Hematopoietic multipotent progenitor cell treated with erythropoietin and hydrocortisone succinate and interleukin-3 and kit ligand, for 8 days (in vitro differentiated cells): ENCODE measurements at regions not wholly inside any gene's neighbourhood (a gene's known extent, or its start where the extent isn't known, plus 50 kb on each side); places are given as distances from the start of the nearest gene placed in this dataset.
"Not testable (repeated sequence)": the region's sequence is repeated elsewhere in the genome, so short reads cannot be mapped to it uniquely, and the experiment has no call there.

ENCODE experiments used
- DNase-seq: peaks from one replicate; pipeline ENCODE4 v3.0.0-alpha.2; 2015

- DNase-seq = not testable (repeated sequence)
These were observed 102.6 kb upstream of the OTOS start for GRCh38 chr2:240243049-240243448.

DNA sequence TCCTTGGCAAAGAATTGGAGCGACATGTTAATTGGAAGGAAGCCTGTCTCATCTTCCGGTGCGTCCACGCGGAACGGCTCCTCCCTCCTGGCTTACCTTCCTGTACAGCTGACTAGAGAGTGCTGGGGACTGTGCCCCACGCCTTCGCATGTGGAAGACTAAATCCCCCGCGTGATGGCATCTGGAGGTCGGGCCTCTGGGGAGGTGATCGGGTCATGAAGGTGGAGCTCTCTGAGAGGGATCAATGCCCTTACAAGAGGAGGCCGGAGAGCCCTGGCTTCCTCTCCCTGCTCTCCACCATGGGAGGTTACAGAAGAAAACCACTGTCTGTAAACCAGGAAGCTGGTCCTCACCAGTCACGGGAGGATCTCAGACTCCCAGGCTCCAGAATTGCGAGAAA, 104.1 kb upstream of the OTOS start:
- no peak for DNase-seq

GRCh38 chr2:240245184-240245583, 104.7 kb upstream of the OTOS start:
- no peak for DNase-seq

GRCh38 chr2:240245706-240246105, 105.2 kb upstream of the OTOS start:
- DNase-seq = no peak

GRCh38 chr2:240246173-240246820, 105.8 kb upstream of the OTOS start:
- no peak for DNase-seq

DNA sequence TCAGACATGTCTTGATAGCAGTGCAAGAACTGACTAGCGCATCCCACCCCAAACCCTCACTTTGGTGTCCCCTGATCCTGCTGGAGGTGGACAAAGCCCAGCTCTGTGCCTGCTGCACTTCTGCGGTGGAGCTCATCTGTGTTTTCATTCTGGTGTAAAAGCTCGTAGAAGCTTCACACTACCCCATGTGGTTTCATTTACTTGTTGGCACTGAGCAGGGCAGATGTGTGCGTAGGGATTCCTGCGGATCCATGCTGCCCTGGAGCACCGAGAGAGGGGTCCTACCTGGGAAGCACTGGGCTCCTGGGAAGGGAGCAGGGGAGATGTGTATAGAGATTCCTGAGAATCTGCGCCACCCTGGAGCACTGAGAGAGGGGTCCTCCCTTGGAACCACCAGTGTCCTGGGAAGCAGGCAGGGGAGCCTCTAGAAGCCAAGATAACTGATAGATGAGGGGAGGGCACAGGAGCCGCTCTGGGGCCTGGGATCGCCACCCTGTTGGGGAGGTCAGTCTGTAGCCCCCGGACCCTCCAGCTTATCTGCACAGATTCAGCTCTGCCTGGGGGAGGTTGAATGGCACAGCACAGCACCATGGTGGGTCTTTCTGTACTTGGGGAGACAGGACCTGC, 106.9 kb upstream of the OTOS start:
- DNase-seq = no peak

DNA sequence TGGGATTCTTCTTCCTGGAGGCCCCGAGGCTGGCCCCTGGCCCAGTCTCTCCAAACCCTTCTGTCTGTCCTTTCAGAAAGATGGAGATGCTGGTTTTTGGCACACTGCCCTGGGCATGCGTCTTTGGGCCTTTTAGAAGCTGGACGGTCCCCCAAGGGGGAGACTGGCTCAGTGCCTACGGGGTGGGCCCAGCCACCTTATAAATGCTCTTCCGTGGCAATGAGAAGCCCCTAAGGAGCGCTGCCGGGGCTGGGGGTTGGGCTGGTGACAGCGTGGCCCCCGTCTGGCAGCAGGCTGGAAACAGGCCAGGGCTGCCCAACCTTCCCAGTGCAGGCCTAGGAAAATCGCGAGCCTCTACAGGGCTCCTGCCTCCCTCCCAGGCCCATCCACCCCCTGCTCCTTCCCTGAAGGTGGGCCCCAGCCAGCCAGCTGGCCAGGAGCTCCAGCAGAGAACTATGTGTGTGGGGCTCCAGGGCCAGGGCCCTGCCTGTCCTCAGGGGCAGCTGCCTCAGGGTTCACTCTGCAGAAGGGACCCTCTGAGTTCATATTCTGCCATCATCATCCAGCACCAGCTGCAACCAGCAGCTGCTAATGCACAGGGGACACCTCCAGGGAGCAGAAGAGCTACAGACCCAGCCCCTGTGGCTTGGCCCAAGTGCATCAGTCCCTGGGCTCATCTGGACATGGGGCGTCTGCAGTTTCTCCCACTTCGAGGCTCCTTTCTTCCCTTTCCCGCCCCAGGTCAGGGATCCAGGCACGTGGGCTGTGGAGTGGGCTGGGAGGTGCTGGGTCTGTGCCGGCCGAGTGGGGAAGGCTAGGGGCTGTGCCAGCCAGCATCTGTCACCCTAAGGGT, 107.6 kb upstream of the OTOS start:
- no peak for DNase-seq

GRCh38 chr2:240248721-240249422, 108.4 kb upstream of the OTOS start:
- no peak for DNase-seq

DNA sequence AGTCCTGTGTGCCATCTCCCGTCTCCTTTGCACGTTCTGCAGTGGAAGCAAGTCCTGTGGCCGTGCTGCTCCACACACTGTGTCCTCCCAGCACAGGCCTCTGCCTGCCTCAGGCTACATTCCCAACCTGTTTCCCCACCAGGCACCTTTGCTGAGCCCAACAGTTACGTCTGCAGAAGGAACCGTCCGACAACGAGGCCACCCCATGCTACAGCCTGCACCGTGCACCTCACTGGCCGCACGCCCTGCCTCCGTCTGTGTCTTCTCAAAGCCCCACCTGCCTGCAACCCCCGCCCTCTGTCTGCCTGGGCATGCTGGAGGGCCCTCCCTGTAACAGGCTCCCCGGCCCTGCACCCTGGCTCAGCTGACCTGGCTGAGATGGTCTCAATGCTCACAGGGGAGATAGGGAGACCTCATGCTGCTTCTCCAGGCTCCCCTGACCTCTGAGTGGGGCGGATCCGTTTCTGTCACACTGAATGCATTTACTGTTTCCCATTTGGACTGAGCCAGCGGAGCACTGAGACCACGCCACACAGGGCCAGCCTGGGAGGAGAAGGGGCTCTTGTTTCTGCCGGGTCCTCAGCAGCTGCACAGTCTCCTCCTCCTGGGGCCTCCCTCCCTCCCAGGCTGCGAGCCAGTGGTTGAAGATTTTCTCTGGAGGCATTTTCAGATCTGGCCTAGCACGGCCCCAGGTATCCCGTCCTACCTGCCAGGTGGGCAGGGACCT, 109.1 kb upstream of the OTOS start:
- no peak for DNase-seq

- no peak for DNase-seq
These were observed 109.9 kb upstream of the OTOS start for GRCh38 chr2:240250150-240250984.

DNA sequence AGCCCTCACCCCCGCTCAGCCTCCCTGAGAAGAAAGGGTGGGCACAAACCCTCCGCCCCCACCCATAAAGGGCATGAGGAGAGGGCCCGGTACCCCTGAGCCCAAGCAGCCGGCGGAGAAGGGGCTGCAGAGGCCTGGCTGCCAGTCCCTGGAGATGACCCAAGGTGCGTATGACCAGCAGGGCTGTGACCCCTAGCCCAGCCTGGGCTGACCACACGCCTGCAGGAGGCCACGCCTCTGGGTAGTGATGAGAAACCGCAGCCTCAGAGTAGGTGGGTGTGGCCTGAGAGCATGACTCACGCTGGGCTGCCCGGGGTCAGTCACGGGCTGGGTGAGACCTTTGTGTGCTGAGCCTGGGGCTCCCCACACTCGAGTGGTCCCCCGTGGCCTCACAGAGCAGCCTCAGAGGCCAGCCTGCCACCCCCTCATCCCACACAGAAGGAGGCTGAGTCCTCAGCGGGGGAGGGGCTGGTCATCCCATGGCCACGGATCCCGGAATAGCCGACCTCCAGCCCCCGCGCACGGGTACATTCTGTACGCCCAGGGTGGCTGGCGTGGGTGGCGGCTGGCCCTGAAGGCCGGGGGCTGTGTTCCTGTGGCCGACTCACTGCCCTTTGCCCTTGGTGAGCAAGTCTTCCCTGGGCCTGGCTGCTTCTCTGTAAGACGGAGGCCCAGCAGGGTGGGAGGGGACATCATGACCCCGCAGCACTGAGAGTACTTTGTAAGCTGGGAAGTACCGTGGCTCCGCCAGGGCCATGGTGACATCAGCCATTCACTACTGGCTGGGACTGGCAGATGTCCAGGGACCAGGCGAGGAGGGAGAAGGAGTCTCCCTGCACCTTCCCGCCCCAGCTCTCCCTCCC, 110.8 kb upstream of the OTOS start:
- DNase-seq = peak; percentile 46

DNA sequence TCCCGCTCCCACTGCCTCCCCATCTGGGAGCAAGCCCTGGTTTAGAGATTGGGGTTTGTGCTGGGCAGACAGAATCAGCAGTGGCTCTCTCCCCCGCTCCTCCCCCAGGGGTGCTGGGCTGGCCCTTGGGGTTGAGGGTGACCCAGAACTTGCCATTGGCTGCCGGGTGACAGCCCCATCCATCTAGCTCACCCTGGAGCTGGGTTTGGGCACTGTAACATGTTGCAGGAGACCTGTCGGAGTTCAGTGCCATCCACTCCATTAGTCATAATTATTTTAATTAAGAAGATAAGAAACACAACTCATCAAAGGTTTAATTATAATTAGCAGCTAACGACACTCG, 111.4 kb upstream of the OTOS start:
- DNase-seq = no peak

GRCh38 chr2:240252191-240252871, 111.9 kb upstream of the OTOS start:
- DNase-seq = no peak

GRCh38 chr2:240252872-240253511, 112.5 kb upstream of the OTOS start:
- no peak for DNase-seq

GRCh38 chr2:240253583-240254145, 113.2 kb upstream of the OTOS start:
- no peak for DNase-seq

GRCh38 chr2:240254337-240255164, 114.1 kb upstream of the OTOS start:
- DNase-seq = no peak

DNA sequence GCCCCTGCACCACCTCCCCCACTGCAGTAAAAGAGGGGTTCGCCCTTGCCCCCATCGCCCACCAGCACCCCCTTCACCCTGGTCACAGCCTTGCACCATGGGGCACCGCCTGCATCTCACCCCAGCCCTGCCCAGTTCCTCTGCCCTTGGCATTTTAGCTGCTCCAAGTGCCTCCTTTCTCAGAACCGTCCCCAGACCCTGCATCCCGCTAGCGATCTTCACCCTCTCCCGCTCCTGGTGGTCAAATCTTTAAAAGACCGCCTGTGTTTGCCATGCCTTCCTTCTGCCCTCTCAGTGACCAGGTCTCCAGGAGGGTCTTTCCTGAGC, 114.7 kb upstream of the OTOS start:
- DNase-seq = no peak
